VCaP (cell line): ENCODE measurements at regions not wholly inside any gene's neighbourhood (a gene's known extent, or its start where the extent isn't known, plus 50 kb on each side); places are given as distances from the start of the nearest gene placed in this dataset.

ENCODE experiments used
- H3K27ac ChIP-seq: fragments of 450-650 bp; 2 replicates; pipeline ENCODE4 v1.5.1; 2017
- CTCF ChIP-seq: fragments of 450-650 bp; conservative IDR thresholded peaks from 2 replicates; pipeline ENCODE4 v1.5.1; 2017; ENCODE audit warnings: mild to moderate bottlenecking, moderate library complexity

GRCh38 chr3:106333911-106334618 is 465.3 kb upstream of the CBLB start:
- H3K27ac ChIP-seq, result no peak overlapping the region
- no peak for TF ChIP-seq CTCF

GRCh38 chr3:106336619-106337018 is 467.8 kb upstream of the CBLB start:
- H3K27ac ChIP-seq, result no peak overlapping the region
- no peak for TF ChIP-seq CTCF

GRCh38 chr3:106337116-106337515 is 468.3 kb upstream of the CBLB start:
- H3K27ac ChIP-seq, result no peak overlapping the region

GRCh38 chr3:106338582-106339214 is 469.9 kb upstream of the CBLB start:
- TF ChIP-seq CTCF, result no peak

More at GRCh38 chr3:106337116-106337515, 468.3 kb upstream of the CBLB start:
- TF ChIP-seq CTCF, result no peak

GRCh38 chr3:106339551-106339950 is 470.7 kb upstream of the CBLB start:
- H3K27ac ChIP-seq, result no peak overlapping the region
- TF ChIP-seq CTCF, result no peak

More at GRCh38 chr3:106338582-106339214, 469.9 kb upstream of the CBLB start:
- H3K27ac ChIP-seq, result no peak overlapping the region

- no peak overlapping the region for H3K27ac ChIP-seq
- no peak for TF ChIP-seq CTCF
Observed at GRCh38 chr3:106341087-106341486, 472.3 kb upstream of the CBLB start.

GRCh38 chr3:106341586-106342162 is 472.9 kb upstream of the CBLB start:
- H3K27ac ChIP-seq, result peak overlapping the region; percentile 26; the same call in 1 of the 2 replicates
- TF ChIP-seq CTCF, result no peak
